GM21619 (cell line): ENCODE measurements at regions not wholly inside any gene's neighbourhood (a gene's known extent, or its start where the extent isn't known, plus 50 kb on each side); places are given as distances from the start of the nearest gene placed in this dataset.
A peak's percentile ranks its signal among the peaks of the same experiment; 100 is the strongest.
"Not testable (repeated sequence)": the region's sequence is repeated elsewhere in the genome, so short reads cannot be mapped to it uniquely, and the experiment has no call there.

Experiments
- ATAC-seq: cut with Tn5 transposase; IDR thresholded peaks from one replicate; pipeline ENCODE4 v1.9.1; 2021; ENCODE audit not compliant: unreplicated experiment

GRCh38 chr15:35914573-35914972 lies 368.6 kb upstream of the DPH6 start:
- no peak for ATAC-seq

DNA sequence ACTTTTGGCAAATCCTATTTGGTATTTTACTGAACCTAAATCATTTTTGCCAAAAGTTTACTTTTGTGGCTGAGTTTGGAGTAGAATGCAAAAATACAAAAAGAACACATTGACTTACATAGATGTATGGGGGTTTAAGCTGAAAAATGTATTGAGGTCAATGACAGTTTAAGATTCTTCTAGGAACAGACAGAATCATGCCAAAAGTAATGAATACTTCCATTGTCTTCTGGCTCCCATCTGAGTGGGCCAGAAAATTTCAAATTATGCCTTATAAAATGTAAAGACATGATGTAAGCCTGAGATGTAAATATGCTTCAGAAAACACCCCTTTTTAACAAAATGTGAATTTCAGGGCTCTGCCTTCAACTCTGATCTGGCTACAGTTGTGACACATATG lies 375.1 kb upstream of the DPH6 start:
- no peak for ATAC-seq

DNA sequence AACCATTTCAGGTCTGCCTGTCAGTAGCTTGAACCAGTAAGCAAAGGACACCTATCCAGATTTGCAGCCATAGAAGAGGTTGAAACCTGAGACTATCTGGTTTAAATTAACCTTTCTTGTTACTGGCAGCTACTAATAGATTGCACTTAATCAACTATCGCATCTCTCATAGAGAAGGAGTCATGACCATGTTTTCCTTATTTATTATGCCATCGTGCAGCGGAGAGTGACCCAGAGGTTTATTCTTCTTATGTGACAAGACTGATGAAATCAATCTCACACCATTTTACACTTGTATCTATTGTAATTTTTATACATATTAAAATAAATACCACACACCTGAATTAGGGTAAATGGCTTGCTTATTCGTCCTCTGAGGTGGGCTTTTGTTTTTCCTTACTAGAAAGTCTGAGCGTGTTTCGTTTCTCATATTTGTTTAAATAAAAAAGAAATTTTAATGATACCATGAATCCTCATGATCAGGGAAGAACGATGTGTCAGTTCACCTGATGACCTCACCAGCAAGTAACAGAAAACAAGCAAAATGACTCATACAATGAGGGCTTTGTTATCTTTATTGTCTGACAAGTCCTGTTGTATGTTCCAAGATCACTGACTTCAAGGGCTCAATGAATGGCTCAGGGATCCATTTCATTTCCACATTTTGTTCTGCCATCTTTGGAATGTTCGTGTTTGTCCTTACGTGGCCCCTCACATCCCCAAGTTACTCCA lies 379.5 kb upstream of the DPH6 start:
- ATAC-seq = no peak

GRCh38 chr15:35926007-35926380 lies 380.0 kb upstream of the DPH6 start:
- no peak for ATAC-seq

DNA sequence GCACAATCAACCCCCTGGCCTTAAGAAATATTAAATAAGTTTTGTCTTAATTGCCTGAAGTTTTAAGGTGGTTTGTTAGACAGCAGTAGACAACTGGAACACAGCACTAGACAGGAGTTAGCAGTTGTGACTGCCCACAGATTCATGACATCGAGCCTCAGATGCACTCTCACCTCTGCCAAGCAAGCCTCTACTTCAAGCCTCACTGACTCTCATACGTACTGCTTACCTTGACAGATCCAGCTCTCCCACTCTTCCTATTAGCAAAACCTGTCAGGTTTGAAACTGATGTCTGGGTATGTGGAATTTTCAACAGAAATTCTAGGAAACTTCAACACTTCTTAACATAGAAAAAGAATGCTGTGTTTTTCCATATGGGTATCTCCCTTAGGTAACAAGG lies 382.9 kb upstream of the DPH6 start:
- ATAC-seq = no peak

- ATAC-seq = peak; percentile 64
These were observed 383.9 kb upstream of the DPH6 start for GRCh38 chr15:35929740-35930444.

DNA sequence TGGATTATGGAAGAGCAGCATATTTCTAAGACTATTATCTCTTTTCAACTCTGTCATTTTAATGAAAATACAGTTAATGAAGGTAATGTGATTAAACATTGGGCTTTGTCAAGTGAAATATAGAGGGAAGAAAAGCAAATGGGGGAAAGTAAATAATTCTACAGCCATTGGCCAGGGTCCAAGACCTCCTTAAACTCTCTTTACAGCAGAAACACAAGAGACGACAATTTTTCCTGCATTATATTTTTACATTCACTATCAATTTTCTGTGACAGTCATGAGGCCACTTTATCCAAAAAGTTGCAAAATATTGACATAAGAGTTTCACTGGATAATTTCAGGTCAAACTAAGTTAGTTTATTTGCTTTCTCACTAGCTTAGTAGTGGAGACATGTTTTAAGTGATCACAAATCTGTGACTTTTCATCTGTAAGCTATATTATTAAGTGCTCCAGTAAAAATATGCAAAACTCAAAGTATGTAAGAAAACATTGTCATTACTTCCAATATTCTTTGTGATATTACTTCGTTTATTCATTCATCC lies 385.9 kb upstream of the DPH6 start:
- ATAC-seq = no peak

DNA sequence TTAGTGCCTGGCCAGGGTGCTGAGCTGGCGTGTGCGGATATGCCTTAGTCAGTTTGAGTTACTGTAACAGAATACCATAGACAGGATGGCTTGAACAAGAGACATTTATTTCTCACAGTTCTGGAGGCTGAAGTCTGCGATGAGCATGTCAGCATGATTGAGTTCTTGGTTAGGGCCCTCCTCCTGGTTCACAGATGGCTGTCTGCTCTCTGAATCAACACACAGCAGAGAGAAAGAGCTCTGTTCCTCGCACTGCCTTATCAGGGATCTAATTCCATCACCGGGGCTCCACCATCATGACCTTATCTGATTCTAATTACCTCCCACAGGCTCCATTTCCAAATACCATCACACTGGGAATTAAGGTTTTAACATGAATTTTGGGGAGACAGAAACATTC lies 386.6 kb upstream of the DPH6 start:
- no peak for ATAC-seq

- ATAC-seq = no peak
These were observed 387.6 kb upstream of the DPH6 start for GRCh38 chr15:35933531-35933930.

DNA sequence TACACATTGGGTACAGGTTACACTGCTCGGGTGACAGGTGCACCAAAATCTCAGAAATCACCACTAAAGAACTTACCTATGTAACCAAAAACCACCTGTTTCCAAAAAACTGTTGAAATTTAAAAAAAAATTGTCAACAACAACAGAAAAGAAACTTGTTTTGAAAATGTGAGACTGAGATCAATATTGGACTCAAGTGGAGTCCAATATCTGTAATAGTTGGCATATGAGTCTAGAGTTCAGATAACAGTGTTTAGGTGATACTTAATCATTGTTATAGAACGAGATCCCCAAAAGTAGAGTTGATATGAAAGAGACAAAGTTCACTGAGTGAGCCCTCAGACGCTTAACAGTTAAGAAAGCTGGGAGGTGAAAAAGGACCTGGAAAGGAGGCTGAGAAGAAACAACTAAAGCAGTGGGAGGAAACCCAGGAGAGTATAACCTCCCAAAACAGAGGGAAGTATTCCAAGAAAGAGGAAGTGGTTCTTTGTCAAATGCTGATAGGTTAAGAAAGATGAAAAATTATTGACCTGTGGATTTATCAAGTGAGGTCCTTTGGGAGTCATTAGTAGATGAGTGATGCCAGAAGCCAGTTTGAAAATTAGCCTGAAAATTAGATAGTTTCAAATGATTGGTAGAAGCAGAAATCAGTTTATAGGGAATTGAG lies 388.6 kb upstream of the DPH6 start:
- ATAC-seq = no peak

- ATAC-seq = no peak
These were observed 390.3 kb upstream of the DPH6 start for GRCh38 chr15:35936284-35936683.

DNA sequence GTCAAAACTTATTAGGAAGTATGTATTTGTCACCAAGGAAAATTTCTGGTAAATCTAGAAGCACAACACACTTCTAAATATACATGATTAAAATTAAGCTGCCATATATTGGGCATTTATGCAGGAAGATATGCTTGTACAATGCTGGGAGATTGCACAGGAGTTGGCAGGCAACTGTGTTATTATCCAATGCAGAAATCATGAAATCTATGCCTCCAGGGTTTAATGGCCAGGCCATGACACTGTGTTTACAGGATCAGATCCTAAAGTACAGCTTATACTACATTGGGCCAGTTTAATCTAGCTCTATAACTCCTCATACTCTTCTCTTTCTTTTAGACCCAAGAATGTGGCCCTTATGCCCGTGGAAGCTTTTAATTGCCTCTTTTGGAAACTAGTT lies 391.4 kb upstream of the DPH6 start:
- no peak for ATAC-seq

DNA sequence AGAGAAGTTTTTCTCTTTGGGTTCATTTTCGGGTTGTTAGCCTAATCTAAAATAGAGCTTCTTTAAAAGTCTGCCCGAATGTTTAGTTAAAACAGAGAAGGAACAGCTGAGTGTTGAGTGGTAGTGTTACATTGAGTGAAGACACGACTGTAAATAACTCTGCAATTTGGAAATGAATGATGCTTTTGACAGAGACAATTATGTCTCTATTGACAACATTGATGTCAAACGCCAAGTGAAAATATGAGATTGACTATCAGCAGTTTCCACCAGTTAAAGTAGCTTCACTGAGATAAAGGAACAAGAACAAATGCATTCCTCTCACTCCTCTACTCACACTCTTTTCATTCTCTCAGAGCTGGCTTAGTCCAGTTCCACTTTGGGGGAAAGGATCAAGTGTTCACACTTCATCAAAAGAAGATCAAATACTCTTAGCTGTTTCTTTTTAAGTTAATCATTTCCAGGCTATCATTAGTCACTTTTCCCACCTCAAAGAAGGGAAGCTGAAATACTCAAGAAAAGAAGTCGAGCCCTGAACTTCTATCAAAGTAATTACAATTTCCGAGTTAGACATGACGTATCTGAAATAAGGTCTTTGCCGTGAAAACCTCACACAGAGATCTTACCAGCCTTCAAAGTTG lies 399.1 kb upstream of the DPH6 start:
- ATAC-seq = no peak

- ATAC-seq = no peak
These were observed 407.5 kb upstream of the DPH6 start for GRCh38 chr15:35953424-35953823.

- ATAC-seq = no peak
These were observed 410.1 kb upstream of the DPH6 start for GRCh38 chr15:35956056-35956455.

- ATAC-seq = no peak
These were observed 412.1 kb upstream of the DPH6 start for GRCh38 chr15:35958021-35958420.

DNA sequence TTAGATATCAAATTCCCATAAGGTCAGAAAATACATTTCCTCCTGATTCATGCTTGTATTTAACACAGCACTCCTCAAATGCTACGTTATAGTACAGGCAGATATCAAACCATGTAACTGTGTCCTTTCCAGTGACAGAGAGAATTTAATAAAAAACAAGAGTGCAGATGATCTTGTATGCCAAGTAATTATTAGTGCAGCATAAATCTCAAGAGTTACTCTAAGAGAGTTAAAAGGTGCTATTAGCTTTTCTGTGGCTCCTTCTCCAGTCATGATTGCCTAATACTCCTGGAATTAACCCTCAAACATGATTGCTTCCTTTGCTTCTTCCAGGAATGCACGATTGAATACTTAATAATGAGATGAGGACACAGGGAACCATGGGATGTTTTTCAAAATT lies 413.0 kb upstream of the DPH6 start:
- ATAC-seq = no peak

- ATAC-seq = no peak
These were observed 417.4 kb upstream of the DPH6 start for GRCh38 chr15:35963326-35963725.

DNA sequence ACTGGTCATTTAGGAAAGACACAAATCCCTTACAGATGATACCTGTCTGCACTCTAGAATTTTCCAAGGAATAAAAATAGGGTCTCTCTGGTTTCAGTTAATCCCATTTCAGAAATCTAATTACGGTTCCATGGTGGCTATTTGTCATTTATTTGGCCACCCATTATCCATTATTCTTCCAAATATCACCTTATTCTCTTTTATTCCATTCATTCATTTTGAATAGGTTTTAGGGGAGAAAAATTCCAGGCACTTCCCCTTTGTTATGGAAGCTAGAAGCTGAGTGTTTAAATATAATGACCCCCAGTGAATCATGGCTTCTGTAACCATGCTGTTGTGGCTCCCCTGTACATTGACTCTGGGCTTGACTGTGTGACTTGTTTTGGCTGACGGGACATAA lies 420.8 kb upstream of the DPH6 start:
- ATAC-seq = no peak

- ATAC-seq = not testable (repeated sequence)
These were observed 422.0 kb upstream of the DPH6 start for GRCh38 chr15:35967968-35968367.

GRCh38 chr15:35973029-35973428 lies 427.1 kb upstream of the DPH6 start:
- no peak for ATAC-seq

DNA sequence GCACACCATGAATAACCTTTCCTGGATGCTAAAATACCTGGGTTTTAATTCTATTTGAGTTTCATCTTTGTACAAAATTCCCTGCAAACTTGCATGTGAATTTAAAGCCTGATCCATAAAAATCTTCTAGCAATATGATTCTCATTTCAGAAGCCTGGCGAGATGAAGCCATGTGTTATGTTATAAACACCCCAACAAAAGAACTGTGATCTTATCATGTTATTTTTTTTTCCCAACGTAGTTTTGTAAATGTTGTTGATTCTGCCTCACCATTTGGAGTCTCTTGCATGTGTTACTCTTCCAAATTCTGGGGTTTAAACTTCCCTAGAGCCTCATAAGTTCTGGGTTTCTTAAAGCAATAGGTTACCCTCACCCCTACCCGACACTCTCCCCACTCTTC lies 428.1 kb upstream of the DPH6 start:
- ATAC-seq = no peak
